Lung (tissue), 11 donors: ENCODE measurements at regions not wholly inside any gene's neighbourhood (a gene's known extent, or its start where the extent isn't known, plus 50 kb on each side); places are given as distances from the start of the nearest gene placed in this dataset.

Experiments used
- ATAC-seq: fragments of 200-7000 bp; cut with Tn5 transposase; one replicate; pipeline ENCODE4 v1.9.1; 2020; ENCODE audit warnings: moderate number of reproducible peaks; ENCODE audit not compliant: insufficient read depth, low FRiP score
- DNase-seq, 3 donors: peaks; one replicate each; pipeline ENCODE4 v3.0.0-alpha.2; 2013 to 2017
- H3K27ac ChIP-seq, 2 donors: one replicate each; pipeline ENCODE4 v1.5.1; 2013; ENCODE audit warnings: mild to moderate bottlenecking in 2 of 2, moderate library complexity in 2 of 2, control low read depth in 1 of 2, inconsistent platforms in 1 of 2, low read depth in 1 of 2, low read length in 1 of 2
- H3K27me3 ChIP-seq, 3 donors: one replicate each; pipeline ENCODE4 v1.5.1; 2013; ENCODE audit warnings: low read length in 2 of 3; ENCODE audit not compliant: control insufficient read depth in 3 of 3, insufficient read depth in 3 of 3
- H3K36me3 ChIP-seq, 4 donors: one replicate each; pipeline ENCODE4 v1.5.1; 2013; ENCODE audit warnings: low read length in 4 of 4, mild to moderate bottlenecking in 1 of 4, moderate library complexity in 1 of 4; ENCODE audit not compliant: control insufficient read depth in 4 of 4, insufficient read depth in 4 of 4
- H3K4me1 ChIP-seq, 5 donors: one replicate each; pipeline ENCODE4 v1.5.1; 2013; ENCODE audit warnings: low read length in 5 of 5, mild to moderate bottlenecking in 2 of 5, moderate library complexity in 1 of 5; ENCODE audit not compliant: control insufficient read depth in 5 of 5, insufficient read depth in 5 of 5
- H3K4me3 ChIP-seq: one replicate; pipeline ENCODE4 v1.5.1; 2013; ENCODE audit warnings: mild to moderate bottlenecking, control low read depth, moderate library complexity
- H3K9ac ChIP-seq, 2 donors: one replicate each; pipeline ENCODE4 v1.5.1; 2013; ENCODE audit warnings: low read length in 2 of 2, control low read depth in 1 of 2; ENCODE audit not compliant: insufficient read depth in 1 of 2
- H3K9me3 ChIP-seq, 4 donors: one replicate each; pipeline ENCODE4 v1.5.1; 2013; ENCODE audit warnings: low read length in 3 of 4, mild to moderate bottlenecking in 1 of 4, moderate library complexity in 1 of 4; ENCODE audit not compliant: control insufficient read depth in 4 of 4, insufficient read depth in 3 of 4
- WGBS, 2 donors: extraction: QIAGEN DNeasy Blood & Tissue Kit; methylation state at CpG; one replicate each; pipeline ENCODE4 v1.1.7; 2013; 5-methylcytosine and 5-hydroxymethylcytosine counted together
- TF ChIP-seq, protein P1 (sequence below): IDR thresholded peaks from 2 replicates; pipeline ENCODE4 v1.5.1; 2012; ENCODE audit warnings: mild to moderate bottlenecking; ENCODE audit errors: control extremely low read depth, extremely low read depth
- donor health status: control.
- donor health status: control.
- donor health status: Bipolar disorder and iron deficiency.
- donor health status: healthy.
- donor health status: DM: yes; HTN: yes; CAD: no.

DNA sequence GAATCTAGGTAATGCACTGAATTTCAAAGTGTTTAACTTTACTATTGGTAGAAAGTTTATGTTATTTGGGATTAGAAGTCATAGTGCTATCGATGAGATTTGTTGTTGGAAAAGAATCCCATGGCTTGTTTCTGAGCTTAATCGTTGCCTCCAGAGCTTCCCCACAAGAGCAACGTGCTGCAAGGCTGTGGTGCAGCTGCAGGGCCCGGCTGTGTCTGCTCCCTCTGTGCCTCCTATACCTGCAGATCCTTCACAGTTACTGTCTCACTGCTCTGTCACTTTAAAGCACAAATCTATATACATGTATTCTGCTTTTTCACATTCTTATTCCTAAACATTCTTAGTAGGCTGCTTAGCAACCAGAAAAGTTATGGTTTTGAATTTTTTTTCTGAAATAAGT, 826.6 kb upstream of the COBL start:
- Histone ChIP-seq H3K4me3 (no peak overlapping the region), H3K36me3 (no peaks in the 10 kb centered on the region), H3K9me3 (peaks cover 0 to 2% (median 0%) of the 10 kb centered on the region in 4 donors), H3K4me1 (no peaks in the 10 kb centered on the region), H3K9ac (no peak overlapping the region), H3K27ac (no peak overlapping the region), H3K27me3 (no peaks in the 10 kb centered on the region)
- 73 to 74% methylated on average over 4 of the region's 4 CpGs for WGBS, 2 donors
- TF ChIP-seq, protein P1, sequence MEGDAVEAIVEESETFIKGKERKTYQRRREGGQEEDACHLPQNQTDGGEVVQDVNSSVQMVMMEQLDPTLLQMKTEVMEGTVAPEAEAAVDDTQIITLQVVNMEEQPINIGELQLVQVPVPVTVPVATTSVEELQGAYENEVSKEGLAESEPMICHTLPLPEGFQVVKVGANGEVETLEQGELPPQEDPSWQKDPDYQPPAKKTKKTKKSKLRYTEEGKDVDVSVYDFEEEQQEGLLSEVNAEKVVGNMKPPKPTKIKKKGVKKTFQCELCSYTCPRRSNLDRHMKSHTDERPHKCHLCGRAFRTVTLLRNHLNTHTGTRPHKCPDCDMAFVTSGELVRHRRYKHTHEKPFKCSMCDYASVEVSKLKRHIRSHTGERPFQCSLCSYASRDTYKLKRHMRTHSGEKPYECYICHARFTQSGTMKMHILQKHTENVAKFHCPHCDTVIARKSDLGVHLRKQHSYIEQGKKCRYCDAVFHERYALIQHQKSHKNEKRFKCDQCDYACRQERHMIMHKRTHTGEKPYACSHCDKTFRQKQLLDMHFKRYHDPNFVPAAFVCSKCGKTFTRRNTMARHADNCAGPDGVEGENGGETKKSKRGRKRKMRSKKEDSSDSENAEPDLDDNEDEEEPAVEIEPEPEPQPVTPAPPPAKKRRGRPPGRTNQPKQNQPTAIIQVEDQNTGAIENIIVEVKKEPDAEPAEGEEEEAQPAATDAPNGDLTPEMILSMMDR: no peak
- DNase-seq: no peak
- ATAC-seq: no peak

DNA sequence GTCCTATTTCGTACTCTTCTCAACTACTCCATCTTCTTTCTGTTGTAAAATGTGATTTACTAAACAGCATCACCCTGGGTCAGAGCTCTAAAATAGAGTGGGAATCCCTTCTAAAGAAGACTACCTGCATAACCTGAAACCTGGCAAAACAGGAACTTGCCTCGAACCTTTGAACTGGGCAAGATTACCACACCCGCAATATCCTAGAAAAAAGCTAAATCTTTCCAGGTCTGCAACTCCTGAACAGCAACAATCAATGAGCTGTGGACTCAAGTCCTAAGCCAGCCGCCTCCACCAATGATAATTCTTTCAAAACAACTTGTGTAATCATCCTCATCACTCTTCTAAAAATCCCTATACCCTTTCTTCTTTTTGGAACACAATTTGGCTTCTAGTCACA, 824.2 kb upstream of the COBL start:
- Histone ChIP-seq H3K27me3 (no peaks in the 10 kb centered on the region), H3K9me3 (peaks cover 0 to 2% (median under 1%) of the 10 kb centered on the region in 4 donors), H3K4me1 (no peaks in the 10 kb centered on the region), H3K27ac (no peak overlapping the region), H3K36me3 (no peaks in the 10 kb centered on the region), H3K4me3 (no peak overlapping the region), H3K9ac (no peak overlapping the region)
- 89 to 91% methylated on average over 4 of the region's 4 CpGs for WGBS, 2 donors
- TF ChIP-seq, protein P1: no peak
- ATAC-seq: no peak
- no peak for DNase-seq

DNA sequence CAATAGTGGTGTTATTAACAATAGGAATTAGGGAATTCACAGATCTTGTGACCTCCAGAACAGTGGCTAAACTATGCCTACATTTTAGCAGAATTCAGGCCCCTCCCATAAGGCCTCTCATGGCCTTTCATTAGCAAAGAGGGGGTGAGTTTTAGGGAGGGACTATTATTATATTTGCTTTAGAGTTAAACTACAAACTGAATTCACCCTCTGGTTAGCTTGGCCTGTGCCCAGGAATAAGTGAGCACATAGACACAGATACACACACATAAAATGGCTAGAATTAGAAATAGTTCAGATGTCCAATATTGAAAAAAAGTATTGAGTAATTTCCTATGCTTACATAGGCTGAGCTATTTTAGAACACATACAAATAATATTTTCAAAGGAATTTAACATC, 818.8 kb upstream of the COBL start:
- no peaks in the 10 kb centered on the region for H3K4me1 ChIP-seq
- no peak overlapping the region for H3K9ac ChIP-seq
- H3K36me3 ChIP-seq: no peaks in the 10 kb centered on the region
- TF ChIP-seq, protein P1: no peak
- no peak overlapping the region for H3K27ac ChIP-seq
- no peaks in the 10 kb centered on the region for H3K27me3 ChIP-seq
- ATAC-seq: no peak
- DNase-seq: no peak
- H3K4me3 ChIP-seq: no peak overlapping the region
- H3K9me3 ChIP-seq: peaks cover 0 to 3% (median 1%) of the 10 kb centered on the region in 4 donors

DNA sequence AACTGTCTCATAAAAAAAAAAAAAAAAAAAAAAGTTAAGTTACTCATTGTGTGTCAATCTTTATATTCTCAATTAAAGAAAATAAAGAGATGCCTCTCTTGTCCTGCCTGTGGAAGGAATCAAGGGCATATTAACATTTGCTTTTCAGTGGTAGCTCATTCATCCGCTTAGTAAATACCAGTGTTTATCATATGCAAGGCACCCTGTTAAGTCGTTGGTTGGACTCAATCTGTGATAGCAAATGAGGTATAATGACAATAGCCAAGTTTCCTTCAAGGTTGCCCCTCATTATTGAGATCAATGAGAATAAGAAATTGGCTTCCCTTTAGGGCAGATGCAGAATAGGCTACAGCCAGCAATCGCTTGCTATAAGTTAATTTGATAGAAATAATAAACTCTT, 812.7 kb upstream of the COBL start:
- 73 to 76% methylated on average over 3 of the region's 3 CpGs for WGBS, 2 donors
- peaks cover 0 to 4% (median 0%) of the 10 kb centered on the region in 5 donors for H3K4me1 ChIP-seq
- no peak overlapping the region for H3K4me3 ChIP-seq
- H3K36me3 ChIP-seq: no peaks in the 10 kb centered on the region
- no peaks in the 10 kb centered on the region for H3K27me3 ChIP-seq
- no peak overlapping the region for H3K27ac ChIP-seq
- no peak overlapping the region for H3K9ac ChIP-seq
- no peaks in the 10 kb centered on the region for H3K9me3 ChIP-seq
- ATAC-seq (no peak), DNase-seq (no peak)
- TF ChIP-seq, protein P1: no peak
